Glutamatergic neuron (in vitro differentiated cells): ENCODE measurements at regions not wholly inside any gene's neighbourhood (a gene's known extent, or its start where the extent isn't known, plus 50 kb on each side); places are given as distances from the start of the nearest gene placed in this dataset.
"Not testable (repeated sequence)": the region's sequence is repeated elsewhere in the genome, so short reads cannot be mapped to it uniquely, and the experiment has no call there.

Source experiments
- DNase-seq: peaks from one replicate; pipeline ENCODE4 v3.0.0; 2022
- H3K27ac Mint-ChIP-seq: one replicate; pipeline ENCODE4 v1.8.0; 2020; ENCODE audit warnings: mild to moderate bottlenecking, mixed read lengths, inconsistent platforms; ENCODE audit not compliant: unreplicated experiment
- H3K27me3 Mint-ChIP-seq: one replicate; pipeline ENCODE4 v1.8.0; 2020; ENCODE audit warnings: mild to moderate bottlenecking, moderate library complexity, mixed read lengths, inconsistent platforms; ENCODE audit not compliant: unreplicated experiment
- H3K36me3 Mint-ChIP-seq: one replicate; pipeline ENCODE4 v1.8.0; 2020; ENCODE audit warnings: mild to moderate bottlenecking, mixed read lengths, inconsistent platforms; ENCODE audit not compliant: unreplicated experiment
- H3K4me1 Mint-ChIP-seq: one replicate; pipeline ENCODE4 v1.8.0; 2020; ENCODE audit warnings: mild to moderate bottlenecking, low read depth, mixed read lengths, inconsistent platforms; ENCODE audit not compliant: unreplicated experiment
- H3K4me3 Mint-ChIP-seq: one replicate; pipeline ENCODE4 v1.8.0; 2020; ENCODE audit warnings: mild to moderate bottlenecking, mixed read lengths, inconsistent platforms; ENCODE audit not compliant: unreplicated experiment
- H3K9me3 Mint-ChIP-seq: one replicate; pipeline ENCODE4 v1.8.0; 2020; ENCODE audit warnings: mild to moderate bottlenecking, moderate library complexity, mixed read lengths, inconsistent platforms; ENCODE audit not compliant: unreplicated experiment
- CTCF ChIP-seq: fragments of 200-600 bp; sonication (generic); IDR thresholded peaks from one replicate; pipeline ENCODE4 v1.5.0; 2021; ENCODE audit not compliant: partially characterized antibody, unreplicated experiment

GRCh38 chr2:194815475-194815874, 841.6 kb upstream of the SLC39A10 start:
- H3K27me3 Mint-ChIP-seq = no peaks in the 10 kb centered on the region
- no peak for DNase-seq
- no peak overlapping the region for H3K27ac Mint-ChIP-seq
- no peaks in the 10 kb centered on the region for H3K4me1 Mint-ChIP-seq
- no peaks in the 10 kb centered on the region for H3K9me3 Mint-ChIP-seq
- H3K36me3 Mint-ChIP-seq = no peaks in the 10 kb centered on the region
- TF ChIP-seq CTCF = no peak
- H3K4me3 Mint-ChIP-seq = no peak overlapping the region

GRCh38 chr2:194802589-194802988, 854.4 kb upstream of the SLC39A10 start:
- no peaks in the 10 kb centered on the region for H3K27me3 Mint-ChIP-seq
- TF ChIP-seq CTCF = no peak
- no peaks in the 10 kb centered on the region for H3K9me3 Mint-ChIP-seq
- no peaks in the 10 kb centered on the region for H3K4me1 Mint-ChIP-seq
- no peak overlapping the region for H3K27ac Mint-ChIP-seq
- no peak overlapping the region for H3K4me3 Mint-ChIP-seq
- no peaks in the 10 kb centered on the region for H3K36me3 Mint-ChIP-seq
- no peak for DNase-seq

- not testable (repeated sequence) for H3K27me3 Mint-ChIP-seq, DNase-seq, H3K36me3 Mint-ChIP-seq, H3K4me1 Mint-ChIP-seq, H3K4me3 Mint-ChIP-seq, H3K9me3 Mint-ChIP-seq, H3K27ac Mint-ChIP-seq
Measured at GRCh38 chr2:194787071-194787470, 870.0 kb upstream of the SLC39A10 start.

DNA sequence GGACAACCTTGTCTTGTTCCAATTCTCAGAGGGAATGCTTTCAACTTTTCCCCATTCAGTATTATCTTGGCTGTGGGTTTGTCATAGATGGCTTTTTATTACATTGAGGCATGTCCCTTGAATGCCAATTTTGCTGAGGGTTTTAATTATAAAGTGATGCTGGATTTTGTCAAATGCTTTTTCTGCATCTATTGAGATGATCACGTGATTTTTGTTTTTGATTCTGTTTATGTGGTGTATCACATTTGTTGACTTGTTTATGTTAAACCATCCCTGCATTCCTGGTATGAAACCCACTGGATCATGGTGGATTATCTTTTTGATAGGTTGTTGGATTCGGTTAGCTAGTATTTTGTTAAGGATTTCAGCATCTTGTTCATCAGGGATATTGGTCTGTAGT, 885.6 kb upstream of the SLC39A10 start:
- not testable (repeated sequence) for H3K4me1 Mint-ChIP-seq, H3K27me3 Mint-ChIP-seq, H3K36me3 Mint-ChIP-seq, H3K4me3 Mint-ChIP-seq, H3K27ac Mint-ChIP-seq, DNase-seq, H3K9me3 Mint-ChIP-seq

DNA sequence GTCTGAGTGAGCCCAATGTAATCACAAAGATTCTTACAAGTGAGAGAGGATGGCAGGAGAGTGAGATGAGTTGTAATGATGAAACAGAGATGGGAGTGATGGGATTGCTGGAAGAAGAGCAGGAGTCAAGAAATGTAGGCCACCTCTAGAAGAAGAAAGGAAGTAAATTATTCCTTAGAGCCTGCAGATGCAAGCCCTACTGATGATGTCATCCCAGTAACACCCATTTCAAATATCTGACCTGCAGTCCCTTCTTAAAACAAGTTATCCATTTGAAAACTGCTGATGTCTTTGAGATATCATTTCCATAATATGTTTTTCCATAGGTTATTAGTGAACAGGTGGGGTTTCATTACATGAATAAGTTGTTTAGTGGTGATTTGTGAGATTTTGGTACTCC, 888.0 kb upstream of the SLC39A10 start:
- H3K4me3 Mint-ChIP-seq = no peak overlapping the region
- TF ChIP-seq CTCF = no peak
- H3K36me3 Mint-ChIP-seq = no peaks in the 10 kb centered on the region
- H3K27ac Mint-ChIP-seq = no peak overlapping the region
- no peaks in the 10 kb centered on the region for H3K27me3 Mint-ChIP-seq
- no peaks in the 10 kb centered on the region for H3K9me3 Mint-ChIP-seq
- H3K4me1 Mint-ChIP-seq = no peaks in the 10 kb centered on the region
- no peak for DNase-seq

GRCh38 chr2:194765723-194766122, 891.3 kb upstream of the SLC39A10 start:
- no peak for TF ChIP-seq CTCF
- Mint-ChIP-seq H3K9me3 (peaks cover 1% of the 10 kb centered on the region), H3K4me3 (no peak overlapping the region), H3K27me3 (no peaks in the 10 kb centered on the region), H3K36me3 (no peaks in the 10 kb centered on the region), H3K27ac (no peak overlapping the region), H3K4me1 (no peaks in the 10 kb centered on the region)
- DNase-seq = no peak
